ENCODE measurements at regions not wholly inside any gene's neighbourhood (a gene's known extent, or its start where the extent isn't known, plus 50 kb on each side); places are given as distances from the start of the nearest gene placed in this dataset.
A peak's percentile ranks its signal among the peaks of the same experiment; 100 is the strongest.

DNA sequence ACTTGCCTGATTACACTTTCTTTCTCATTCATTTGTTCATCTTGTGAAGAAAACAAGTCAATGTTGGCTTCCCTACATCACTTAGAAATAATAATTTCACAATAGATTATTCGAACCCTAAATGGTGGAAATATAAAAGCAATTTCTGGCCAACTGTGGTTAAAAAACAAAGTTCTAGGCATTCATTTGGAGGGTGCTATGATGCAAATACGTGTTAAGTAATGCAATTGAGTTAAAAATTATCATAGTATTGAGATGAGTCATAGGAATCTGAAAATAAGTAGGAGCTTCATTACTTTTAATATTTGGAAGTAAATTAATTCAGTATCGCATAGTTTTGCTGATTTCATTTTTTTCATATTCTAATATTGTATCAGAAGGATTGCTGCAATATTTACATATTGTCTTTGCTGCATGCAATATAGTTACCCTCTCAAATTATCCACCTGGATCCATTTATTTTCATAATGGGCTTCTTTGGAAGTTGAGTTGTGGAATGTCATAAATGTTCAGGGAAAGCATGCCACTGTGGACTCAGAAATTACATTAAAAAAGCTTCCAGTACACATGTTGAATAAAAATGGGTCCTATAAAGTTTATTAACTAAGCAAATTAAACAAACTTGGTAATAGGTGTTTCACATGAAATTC is 647.7 kb upstream of the WWC1 start:
- DNase-seq (ENCODE audit: low read depth): peak; percentile 24

DNA sequence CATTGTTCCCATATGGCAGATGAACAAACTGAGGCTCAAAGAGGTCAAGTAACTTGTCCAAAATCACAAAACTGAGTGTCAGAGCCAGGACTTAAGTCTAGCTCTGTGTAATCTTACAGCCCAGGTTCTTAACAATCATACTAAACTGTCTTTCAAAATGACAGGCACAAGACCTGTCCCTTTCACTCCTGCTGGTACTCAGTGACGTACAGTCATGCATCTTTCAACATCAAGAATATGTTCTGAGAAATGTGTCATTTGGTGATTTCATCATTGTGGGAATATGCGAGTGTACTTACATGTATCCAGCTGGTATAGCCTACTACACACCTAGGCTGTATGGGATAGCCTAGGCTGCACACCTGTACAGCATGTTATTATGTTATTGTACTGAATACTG is 646.8 kb upstream of the WWC1 start:
- DNase-seq (ENCODE audit: low read depth): peak; percentile 48

DNA sequence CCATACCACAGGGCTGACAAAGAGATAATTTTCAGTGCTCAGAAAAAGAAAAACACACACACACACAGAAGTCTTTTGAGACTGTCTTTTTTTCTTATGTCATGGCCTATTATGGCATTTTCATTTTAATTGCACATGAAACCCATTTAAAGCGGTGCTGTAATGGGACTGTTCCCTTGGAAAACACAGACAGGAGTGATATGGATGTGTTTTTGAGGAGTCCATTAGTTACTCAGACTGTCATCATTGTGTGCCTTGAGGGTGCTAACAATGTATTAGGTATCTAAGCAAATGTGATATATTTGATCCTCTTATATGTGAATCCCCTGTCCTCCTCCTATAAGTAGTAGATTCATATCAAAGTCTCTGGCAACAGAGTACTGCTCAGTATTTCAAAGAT is 642.0 kb upstream of the WWC1 start:
- no peak for DNase-seq (ENCODE audit: low read depth)

DNA sequence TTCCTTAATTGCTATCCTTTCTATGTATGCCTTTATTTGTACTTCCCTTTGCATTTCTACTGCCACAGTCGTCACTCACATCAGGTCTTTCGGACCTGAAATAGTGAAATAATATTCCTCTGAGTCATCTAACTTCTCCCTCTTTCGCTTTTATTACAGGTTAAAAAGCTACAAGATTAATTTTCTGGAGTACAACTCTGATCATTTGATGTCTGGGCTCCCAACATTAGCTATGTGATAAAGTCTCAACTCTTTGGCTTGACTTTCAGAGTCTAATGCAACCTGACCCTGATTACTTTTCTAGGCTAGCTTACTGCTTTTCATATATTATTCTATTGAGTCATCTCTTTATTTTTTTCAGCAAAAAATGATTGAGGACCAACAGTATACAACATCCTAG is 638.8 kb upstream of the WWC1 start:
- DNase-seq (ENCODE audit: low read depth): peak; percentile 48

DNA sequence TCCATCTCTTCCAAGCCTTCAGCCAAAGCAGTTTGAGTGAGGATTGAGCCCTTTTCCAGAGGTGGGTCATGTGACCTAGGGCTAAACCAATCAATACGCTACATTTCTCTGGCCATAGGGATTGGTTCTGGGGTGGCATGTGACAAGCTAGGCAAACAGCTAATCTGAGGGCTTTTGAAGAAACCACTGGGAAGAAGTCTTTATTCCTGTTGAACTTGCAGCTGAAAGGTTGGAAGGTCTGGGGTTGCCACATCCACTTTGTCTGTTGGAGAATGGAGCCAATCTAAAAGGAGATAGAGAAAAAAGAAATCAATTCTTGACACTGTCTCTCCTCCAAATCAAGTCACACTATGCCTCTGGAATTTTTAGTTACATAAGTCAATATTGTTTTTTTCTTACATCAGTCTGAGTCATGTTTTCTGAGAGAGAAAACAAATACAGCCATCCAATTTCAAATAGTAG is 637.8 kb upstream of the WWC1 start:
- peak; percentile 43 for DNase-seq (ENCODE audit: low read depth)

DNA sequence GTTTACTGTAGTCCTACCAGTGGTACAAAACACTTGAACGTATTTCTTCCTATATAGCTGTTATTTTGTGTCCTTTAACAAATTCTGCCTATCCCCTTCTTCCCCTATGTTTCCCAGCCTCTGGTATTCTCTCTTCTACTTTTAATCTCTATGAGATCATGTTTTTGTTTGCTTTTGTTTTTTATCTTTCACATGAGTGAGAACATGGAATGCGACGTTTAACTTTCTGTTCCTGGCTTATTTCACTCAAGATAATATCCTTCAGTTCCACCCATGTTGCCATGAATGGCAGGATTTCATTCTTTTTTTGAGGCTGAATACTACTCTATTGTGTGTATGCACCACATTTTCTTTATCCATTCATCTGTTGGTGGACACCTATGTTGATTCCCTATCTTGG is 634.4 kb upstream of the WWC1 start:
- DNase-seq (ENCODE audit: low read depth): no peak

DNA sequence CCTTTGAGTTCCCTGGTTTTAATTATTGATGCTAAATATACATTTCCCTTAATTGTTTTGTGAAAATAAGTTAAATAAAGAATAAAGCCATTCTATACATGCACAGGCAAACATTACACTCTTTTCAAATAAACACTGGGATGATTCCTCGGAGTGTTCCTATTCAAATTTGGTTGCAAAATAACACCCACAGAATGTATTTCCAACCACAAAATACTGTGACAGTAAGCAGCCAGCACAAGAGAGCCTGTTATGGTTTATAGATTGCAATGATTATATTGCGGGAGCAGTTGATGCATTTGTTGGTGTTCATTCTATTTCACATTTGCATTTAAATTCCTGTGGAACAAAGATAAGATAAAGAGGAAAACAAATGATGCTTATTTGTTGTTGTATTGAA is 632.6 kb upstream of the WWC1 start:
- no peak for DNase-seq (ENCODE audit: low read depth)

DNA sequence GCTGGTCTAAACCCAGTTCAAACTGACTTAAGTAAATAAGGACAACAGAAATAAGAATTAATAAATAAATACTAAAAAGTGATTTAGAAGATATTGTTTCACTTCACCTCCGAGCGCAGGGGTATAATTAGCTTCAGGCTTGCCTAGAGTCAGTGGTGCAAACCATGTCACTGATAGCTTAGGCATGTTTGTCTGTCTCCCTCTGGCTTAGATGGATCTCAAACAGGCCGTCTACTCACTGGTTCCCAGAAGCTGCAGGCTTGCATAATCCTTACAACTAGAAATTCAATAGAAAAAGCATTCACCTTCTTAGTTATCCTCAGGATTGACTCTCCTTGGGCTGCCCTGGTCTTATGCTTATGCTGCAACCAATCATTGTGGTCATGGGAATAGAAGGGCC is 629.8 kb upstream of the WWC1 start:
- DNase-seq (ENCODE audit: low read depth): no peak

DNA sequence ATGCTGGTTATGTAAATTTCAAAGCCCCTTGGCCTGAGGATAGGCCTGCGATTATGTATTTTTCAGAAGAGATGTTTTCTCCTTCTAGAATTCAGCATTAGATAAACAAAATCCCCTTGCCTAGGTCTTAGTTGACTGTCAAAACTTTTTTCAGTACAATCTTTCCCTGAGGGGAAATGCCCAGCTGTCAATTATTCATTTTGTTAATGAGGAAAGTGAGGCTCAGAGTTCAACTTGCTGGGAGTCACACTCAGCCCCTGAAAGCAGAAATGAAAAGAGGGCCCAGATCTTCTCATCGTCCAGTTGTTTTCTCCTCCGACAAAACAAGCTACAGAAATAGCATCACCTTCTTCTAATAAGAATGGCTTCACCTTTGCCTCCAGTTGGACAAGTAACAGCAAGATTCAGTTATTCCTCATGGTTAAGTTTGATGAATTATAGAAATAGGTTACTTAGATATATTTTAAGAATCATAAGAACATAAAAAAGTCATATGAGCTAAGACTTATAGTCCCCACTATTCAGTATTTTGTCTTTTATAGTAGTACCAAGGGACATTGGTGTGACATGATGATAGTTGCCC is 627.1 kb upstream of the WWC1 start:
- DNase-seq (ENCODE audit: low read depth): no peak

DNA sequence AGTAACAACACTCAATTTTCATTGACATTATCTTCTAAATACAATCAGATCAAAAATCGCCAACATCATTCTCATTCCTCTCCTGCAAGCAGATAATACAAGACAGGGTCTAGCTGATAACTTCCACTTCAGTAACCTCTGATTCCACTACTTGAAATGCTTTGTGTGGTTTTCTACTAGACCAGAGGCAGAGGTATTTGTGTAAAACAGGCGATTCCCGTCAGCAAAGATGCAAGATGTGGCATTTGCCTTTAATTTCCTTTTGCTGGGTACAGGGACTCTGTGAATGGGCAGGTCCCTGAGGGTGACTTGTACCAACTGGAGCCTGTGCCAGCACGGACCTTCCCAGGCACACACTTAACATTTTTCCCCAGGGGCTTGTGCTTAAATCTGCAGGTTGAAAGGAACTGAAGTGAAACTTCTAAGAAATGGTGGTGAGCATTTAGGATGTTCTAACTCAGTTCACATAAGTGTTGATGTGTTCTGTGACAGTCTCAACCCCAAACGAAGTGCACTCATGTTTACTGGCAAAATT is 625.5 kb upstream of the WWC1 start:
- no peak for DNase-seq (ENCODE audit: low read depth)

DNA sequence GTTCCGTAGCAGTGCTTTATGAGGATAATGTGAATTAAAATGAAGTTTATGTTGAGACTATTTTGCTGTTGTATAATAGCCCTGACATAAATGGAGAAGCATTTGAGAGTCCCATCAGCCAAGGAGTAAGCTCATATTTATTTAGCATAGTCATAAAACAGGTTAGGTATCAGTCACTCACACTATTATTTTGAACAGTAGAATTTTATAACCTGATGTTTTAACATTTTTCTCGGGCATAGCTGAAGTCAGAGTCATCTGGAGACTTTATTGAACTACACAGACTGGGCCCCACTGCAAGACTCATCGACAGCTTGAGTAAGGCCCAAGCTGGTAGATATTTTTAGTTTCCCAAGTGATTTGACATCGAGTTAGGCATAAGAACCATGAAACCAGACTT is 620.3 kb upstream of the WWC1 start:
- DNase-seq (ENCODE audit: low read depth): peak; percentile 43

DNA sequence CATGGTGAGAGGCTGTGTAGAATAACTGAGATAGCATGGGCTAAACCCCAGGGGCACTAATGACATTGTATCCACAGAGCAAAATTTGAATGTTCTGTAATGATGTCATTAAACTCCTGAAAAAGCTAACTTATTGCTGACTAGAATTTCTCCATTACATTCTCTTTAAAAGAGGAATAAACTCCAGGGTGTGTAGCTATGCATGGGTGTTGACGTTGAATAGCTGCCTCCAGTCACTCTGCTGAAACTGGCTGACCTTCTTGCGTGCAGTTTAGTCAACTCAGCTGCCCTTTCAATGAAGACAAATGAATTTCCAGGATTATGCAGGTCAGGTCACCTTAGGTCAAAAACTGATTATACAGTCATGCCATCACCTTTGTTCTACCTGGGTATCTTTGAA is 617.5 kb upstream of the WWC1 start:
- no peak for DNase-seq (ENCODE audit: low read depth)

DNA sequence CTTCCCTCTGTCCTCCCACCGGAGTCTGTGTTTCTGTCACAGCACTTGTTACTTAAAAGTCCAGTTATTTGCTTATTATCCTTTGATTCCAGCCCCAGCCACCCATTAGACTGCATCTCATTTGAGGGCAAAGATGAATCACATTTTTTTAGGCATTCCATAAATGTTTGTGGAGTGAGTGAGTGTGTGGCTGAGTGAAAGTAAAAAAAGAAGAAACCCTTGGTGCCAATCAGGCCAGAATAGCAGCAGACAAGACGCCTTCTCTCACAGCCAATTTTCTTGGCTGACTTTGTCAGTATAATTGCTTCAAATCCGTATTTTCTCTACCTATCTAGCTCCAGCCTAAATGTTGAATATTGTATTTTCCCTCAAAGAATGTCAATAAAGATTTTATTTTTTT is 613.0 kb upstream of the WWC1 start:
- DNase-seq (ENCODE audit: low read depth): peak; percentile 57

DNA sequence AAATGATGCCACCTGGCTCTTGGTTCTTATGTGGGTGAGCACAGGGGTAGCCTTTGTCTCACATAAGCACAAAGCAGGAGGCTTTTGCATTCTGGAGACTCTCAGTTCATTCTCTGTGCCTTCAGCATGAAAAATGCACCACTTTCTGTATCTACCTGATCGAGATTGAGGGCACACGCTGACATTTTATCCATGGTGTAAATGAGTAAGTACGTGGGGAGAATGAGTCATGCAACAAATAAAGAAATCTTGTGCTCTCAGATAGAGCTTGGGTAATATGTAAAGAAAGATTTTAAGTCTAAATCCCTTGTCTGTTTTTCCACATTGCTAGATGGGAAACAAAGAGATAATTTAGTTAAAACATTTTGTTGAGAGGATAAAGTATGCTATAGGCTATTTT is 607.2 kb upstream of the WWC1 start:
- peak; percentile 37 for DNase-seq (ENCODE audit: low read depth)

DNA sequence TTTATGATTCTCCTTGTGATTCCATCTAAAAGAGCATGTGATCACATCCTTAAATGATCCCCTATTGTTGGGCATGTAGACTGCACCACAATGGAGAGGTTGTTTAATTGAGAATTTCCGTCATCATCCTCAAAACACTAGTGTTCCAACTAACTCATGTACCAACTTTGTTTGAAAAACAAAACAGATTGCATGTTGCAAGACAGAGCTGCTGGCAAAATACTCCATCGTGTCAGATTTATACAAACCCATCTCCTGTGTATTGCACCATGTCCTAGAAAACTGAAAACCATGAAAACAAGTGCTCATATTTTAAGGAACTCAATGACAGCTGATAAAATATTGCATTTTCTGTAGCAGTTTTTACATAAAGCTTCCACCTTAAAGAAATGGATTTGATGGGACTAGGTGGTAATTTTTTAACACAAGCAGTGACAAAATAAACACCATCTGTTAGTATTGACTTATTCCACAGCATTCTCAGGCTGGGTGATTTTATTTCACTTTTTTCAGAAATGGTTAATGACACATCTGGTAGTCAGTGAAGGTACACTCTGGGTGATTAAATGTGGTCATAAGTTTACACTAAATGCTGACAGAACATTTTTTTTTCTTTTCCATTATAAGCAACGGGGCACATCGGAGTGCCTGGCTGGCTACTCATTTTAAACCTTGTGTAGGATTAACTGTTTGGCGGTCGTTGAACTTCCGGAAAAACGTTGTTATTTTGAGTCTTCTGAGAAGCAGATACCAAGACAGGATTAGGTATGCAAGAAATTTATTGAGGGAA is 602.9 kb upstream of the WWC1 start:
- peak; percentile 27 for DNase-seq (ENCODE audit: low read depth)

DNA sequence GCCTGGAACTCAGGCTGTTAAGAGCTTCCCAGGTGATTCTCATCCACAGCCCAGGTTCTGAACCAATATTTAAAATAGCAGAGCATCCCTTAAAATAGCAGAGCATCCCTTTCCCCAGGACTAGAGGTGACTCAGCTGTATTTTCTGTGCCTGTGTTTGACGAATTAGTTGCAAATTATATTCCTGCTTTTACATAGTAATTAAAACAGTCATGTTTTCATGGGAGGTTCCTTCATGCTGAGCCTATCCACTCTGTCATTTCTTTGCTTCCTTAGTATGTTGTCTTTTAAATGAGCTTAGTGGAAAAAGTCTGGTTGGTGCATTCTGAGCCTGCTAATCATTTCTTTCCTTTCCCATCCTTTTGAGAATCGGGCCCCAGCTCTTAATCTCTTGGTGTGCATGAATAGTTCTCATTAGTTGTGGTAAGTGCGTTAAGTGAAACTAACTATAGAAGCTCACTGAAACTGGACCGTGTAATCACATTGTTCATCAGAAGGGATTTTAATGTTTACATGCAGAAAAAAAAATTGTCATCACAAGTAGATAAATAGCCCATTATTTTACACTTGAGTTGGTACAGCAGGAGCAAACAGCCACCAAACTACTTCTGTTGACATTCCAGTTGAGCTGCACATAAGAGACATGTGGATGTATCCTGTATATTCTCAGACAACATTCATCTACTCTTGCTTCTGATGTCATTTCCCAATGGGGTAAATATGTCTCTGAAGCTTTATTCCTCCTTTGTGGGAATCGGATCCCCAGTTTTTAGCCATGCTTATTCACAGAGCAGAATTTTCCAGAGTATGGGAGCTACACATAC is 596.9 kb upstream of the WWC1 start:
- no peak for DNase-seq (ENCODE audit: low read depth)

DNA sequence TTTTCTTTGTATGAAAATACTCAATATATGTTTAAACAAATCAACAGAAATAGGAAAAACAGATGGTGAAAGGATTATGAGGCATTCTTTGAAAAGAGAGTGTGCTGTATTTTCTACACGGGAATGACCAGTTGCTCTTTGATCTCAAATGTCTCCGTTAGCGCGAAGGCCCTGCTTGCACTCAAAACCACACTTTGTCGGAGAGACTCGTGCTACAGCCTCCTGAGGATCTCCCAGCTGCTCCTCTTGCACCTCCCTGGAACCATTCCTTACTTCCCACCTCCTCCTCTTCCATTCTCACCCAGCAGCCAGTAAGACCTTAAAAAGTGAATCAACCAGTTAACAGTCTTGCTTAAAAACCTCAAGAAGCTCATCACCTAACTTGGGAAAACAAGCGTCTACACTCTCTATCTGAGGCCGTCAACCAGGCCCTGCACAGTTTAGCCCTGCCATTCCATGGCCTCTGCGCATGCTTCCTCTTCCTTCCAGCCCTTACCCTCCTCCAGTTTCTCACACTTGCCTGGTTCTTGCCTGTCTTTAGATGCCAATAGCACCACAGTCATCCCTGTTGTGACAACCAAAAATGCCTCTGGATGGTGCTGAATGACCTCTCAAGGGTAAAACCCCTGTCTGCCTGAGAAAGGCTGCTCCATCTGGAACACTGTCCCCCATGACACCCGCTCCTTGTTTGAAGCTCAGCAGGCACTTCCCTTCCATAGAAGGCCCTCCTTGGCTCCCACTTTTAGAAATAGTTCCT is 594.7 kb upstream of the WWC1 start:
- no peak for DNase-seq (ENCODE audit: low read depth)

DNA sequence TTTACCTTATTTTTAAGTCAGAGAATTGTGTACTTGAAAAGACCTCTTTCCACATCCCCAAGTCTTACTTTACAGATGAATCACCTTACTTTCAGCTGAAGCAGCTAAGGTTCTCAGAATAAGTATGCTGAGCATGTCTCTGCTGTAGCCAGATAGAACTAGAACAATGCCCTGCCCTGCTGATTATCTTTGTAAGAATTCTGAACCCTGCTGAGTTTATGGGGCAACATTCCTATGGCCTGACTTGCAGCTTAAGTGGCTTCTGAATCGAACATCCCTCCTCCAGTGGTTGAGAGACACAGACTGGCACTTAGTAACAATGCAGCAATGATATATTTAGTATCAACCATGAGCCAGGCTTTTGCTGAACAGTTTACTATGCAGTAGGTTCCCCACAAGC is 592.0 kb upstream of the WWC1 start:
- peak; percentile 99 for DNase-seq (ENCODE audit: low read depth)

DNA sequence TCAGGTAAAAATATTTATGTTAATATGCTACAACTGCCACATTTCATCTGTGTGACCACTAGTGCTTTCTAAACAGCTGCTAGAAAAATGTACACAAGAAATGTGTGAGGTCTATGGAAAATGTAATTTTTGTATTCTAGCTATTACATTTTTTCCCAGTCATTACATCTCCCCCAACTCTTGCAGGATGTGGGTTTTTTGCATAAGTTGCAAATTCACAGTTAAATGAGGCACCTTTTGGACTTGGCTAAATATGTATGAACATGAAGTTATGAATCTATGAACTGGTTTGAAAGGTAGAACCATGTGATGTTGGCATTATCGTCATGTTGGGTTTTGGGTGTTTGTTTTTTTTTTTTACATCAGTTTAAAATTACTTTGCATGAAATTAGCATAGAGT is 590.4 kb upstream of the WWC1 start:
- no peak for DNase-seq (ENCODE audit: low read depth)

DNA sequence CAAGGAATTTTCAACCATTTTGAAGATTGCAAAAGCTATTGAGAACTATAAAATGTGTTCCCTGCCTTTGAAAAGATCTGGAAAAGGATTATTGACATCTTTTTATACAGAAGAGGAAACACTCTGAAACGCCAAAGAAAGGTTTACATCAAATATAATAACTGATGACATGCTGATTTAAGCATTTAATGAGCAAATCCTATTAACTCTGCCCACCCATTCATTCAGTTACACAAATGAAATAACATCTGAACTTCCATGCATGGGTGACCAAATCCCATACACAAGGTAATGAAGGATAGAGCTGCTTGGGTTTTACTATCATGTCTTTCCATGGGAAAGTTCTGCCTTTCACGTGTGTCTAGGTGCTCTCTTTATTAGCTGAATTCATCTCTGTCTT is 589.4 kb upstream of the WWC1 start:
- no peak for DNase-seq (ENCODE audit: low read depth)

DNA sequence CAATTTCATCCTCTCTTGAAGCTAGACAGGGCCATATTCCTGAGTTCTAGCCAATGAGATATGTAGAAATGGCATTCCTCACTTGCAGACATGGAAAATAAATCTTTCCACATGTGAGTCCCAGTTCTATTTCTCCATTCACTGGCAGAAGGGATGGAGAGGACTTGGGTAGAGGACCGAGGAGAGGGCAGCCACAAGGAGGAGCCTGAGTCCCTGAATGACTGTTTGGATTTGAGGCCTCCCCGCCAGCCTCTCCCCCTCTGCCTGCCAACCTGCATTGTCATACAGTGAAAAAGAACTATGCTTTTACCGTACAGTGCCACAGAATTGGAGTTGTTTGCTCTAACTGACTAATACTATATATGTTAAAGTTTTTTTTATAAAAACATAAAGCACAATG is 583.0 kb upstream of the WWC1 start:
- DNase-seq (ENCODE audit: low read depth): no peak

DNA sequence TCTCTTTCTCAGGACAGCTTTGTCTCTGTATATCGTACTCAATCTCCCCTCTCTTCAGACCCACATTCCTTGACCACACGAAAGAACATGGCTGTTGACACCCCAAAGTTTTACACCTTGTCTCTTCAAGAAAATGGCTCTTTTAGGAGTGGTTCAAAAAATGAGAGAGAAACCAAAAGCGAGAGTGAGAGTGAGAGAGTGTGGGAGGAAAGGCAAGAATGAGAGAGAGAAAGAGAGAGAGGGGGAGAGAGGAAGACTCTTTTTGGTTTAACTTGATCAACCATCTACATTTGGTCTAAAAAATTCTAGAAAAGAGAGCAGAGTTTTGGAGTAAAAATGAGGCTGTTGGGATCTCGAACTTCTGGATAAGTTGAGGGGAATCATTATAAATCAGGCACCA is 581.8 kb upstream of the WWC1 start:
- no peak for DNase-seq (ENCODE audit: low read depth)

All from ELR (cell line).